Sigmoid colon (tissue), 6 donors: ENCODE measurements at regions not wholly inside any gene's neighbourhood (a gene's known extent, or its start where the extent isn't known, plus 50 kb on each side); places are given as distances from the start of the nearest gene placed in this dataset.

Source experiments
- DNase-seq: peaks from one replicate; pipeline ENCODE4 v3.0.0-alpha.2; 2019
- H3K27ac ChIP-seq, 4 donors: fragments of 200-600 bp; sonication (generic); one replicate each; pipeline ENCODE4 v1.5.1; 2016 to 2019; ENCODE audit warnings: mild to moderate bottlenecking in 1 of 4
- H3K27me3 ChIP-seq, 3 donors: fragments of 200-600 bp; sonication (generic); one replicate each; pipeline ENCODE4 v1.5.1; 2019; ENCODE audit warnings: mild to moderate bottlenecking in 1 of 3
- H3K36me3 ChIP-seq, 4 donors: fragments of 200-600 bp; sonication (generic); one replicate each; pipeline ENCODE4 v1.5.1; 2016 to 2019
- H3K4me1 ChIP-seq, 4 donors: fragments of 200-600 bp; sonication (generic); one replicate each; pipeline ENCODE4 v1.5.1; 2017 to 2019
- H3K4me3 ChIP-seq, 4 donors: fragments of 200-600 bp; sonication (generic); one replicate each; pipeline ENCODE4 v1.5.1; 2017 to 2019; ENCODE audit warnings: mild to moderate bottlenecking in 2 of 4, moderate library complexity in 1 of 4
- H3K9me3 ChIP-seq, 4 donors: fragments of 200-600 bp in 3 of 4; sonication (generic) in 3 of 4; one replicate each; pipeline versions ENCODE4 v1.5.1 to v1.6.1; 2013 to 2019
- CTCF ChIP-seq, 4 experiments: fragments of 450-650 bp in 3 of 4; fragments of 200-600 bp in 1 of 4; IDR thresholded peaks; one replicate each; pipeline ENCODE4 v1.5.1; 2016 to 2019; ENCODE audit warnings: antibody characterized with exemption in 4 of 4, mild to moderate bottlenecking in 3 of 4, moderate library complexity in 2 of 4
- EP300 ChIP-seq, 4 donors: sonication (generic); formaldehyde crosslinking; IDR thresholded peaks; one replicate each; pipeline ENCODE4 v1.6.1; 2017; ENCODE audit warnings: antibody characterized with exemption in 4 of 4
- POLR2A ChIP-seq, 2 donors: fragments of 450-650 bp; IDR thresholded peaks; one replicate each; pipeline ENCODE4 v1.6.1; 2016; ENCODE audit warnings: antibody characterized with exemption in 2 of 2, mild to moderate bottlenecking in 2 of 2, moderate library complexity in 2 of 2
- POLR2AphosphoS5 ChIP-seq, 4 donors: sonication (generic); formaldehyde crosslinking; IDR thresholded peaks; one replicate each; pipeline ENCODE4 v1.6.1; 2017; ENCODE audit warnings: antibody characterized with exemption in 4 of 4
- WGBS, 2 donors: extraction: QIAGEN DNeasy Blood & Tissue Kit; methylation state at CpG; one replicate each; pipeline ENCODE4 v1.1.7; 2013; 5-methylcytosine and 5-hydroxymethylcytosine counted together
- intact Hi-C: fragments of 100-400 bp; cut with DNase I; formaldehyde crosslinking; loops from one replicate; pipeline ENCODE4 v1.15.1; 2023
- donor health status: healthy with polysubstance abuse.
- donor health status: healthy.

GRCh38 chr4:180160195-180160983 is 2082.8 kb upstream of the TENM3 start:
- TF ChIP-seq POLR2A (IDR thresholded peaks at IDR 0.05), result no peak
- no peak for TF ChIP-seq EP300 (IDR thresholded peaks at IDR 0.05)
- no peak for TF ChIP-seq CTCF (IDR thresholded peaks at IDR 0.05)
- TF ChIP-seq POLR2AphosphoS5 (IDR thresholded peaks at IDR 0.05), result no peak
- DNase-seq, result no peak
- no peak overlapping the region for H3K4me3 ChIP-seq
- 79 to 80% methylated on average over 8 of the region's 8 CpGs for WGBS, 2 donors
- no peaks in the 10 kb centered on the region for H3K9me3 ChIP-seq
- no peaks in the 10 kb centered on the region for H3K27me3 ChIP-seq
- H3K4me1 ChIP-seq, result peaks cover 0 to 16% (median 6%) of the 10 kb centered on the region in 4 donors
- no peak overlapping the region for H3K27ac ChIP-seq
- intact Hi-C loops, result no loop called here
- no peaks in the 10 kb centered on the region for H3K36me3 ChIP-seq

GRCh38 chr4:180164799-180165198 is 2078.4 kb upstream of the TENM3 start:
- Histone ChIP-seq H3K9me3 (no peaks in the 10 kb centered on the region), H3K36me3 (no peaks in the 10 kb centered on the region), H3K4me3 (no peak overlapping the region), H3K4me1 (peaks cover 0 to 24% (median 9%) of the 10 kb centered on the region in 4 donors), H3K27ac (peak overlapping the region in 2 of 4 donors; percentile 38 to 55), H3K27me3 (no peaks in the 10 kb centered on the region)
- intact Hi-C loops, result no loop called here
- no peak for DNase-seq
- 63 to 66% methylated on average over 2 of the region's 2 CpGs for WGBS, 2 donors
- no peak for TF ChIP-seq EP300 (IDR thresholded peaks at IDR 0.05)
- TF ChIP-seq POLR2A (IDR thresholded peaks at IDR 0.05), result no peak
- TF ChIP-seq POLR2AphosphoS5 (IDR thresholded peaks at IDR 0.05), result peak in 3 of 4 donors; percentile 32 to 63 (median 40)
- no peak for TF ChIP-seq CTCF (IDR thresholded peaks at IDR 0.05)

- Histone ChIP-seq H3K9me3 (no peaks in the 10 kb centered on the region), H3K27me3 (no peaks in the 10 kb centered on the region), H3K4me1 (peaks cover 0 to 18% (median 8%) of the 10 kb centered on the region in 4 donors), H3K36me3 (no peaks in the 10 kb centered on the region), H3K27ac (no peak overlapping the region), H3K4me3 (no peak overlapping the region)
- intact Hi-C loops, result no loop called here
- no peak for DNase-seq
- no peak for TF ChIP-seq EP300 (IDR thresholded peaks at IDR 0.05)
- 59 to 68% methylated on average over 3 of the region's 3 CpGs for WGBS, 2 donors
These were observed 2073.8 kb upstream of the TENM3 start for GRCh38 chr4:180169394-180169793.

GRCh38 chr4:180169966-180170365 is 2073.2 kb upstream of the TENM3 start:
- WGBS, 2 donors, result 43 to 56% methylated on average over 1 of the region's 1 CpG
- Histone ChIP-seq H3K4me3 (no peak overlapping the region), H3K9me3 (no peaks in the 10 kb centered on the region), H3K4me1 (peaks cover 0 to 12% (median 6%) of the 10 kb centered on the region in 4 donors), H3K27me3 (no peaks in the 10 kb centered on the region), H3K27ac (no peak overlapping the region), H3K36me3 (no peaks in the 10 kb centered on the region)
- no peak for DNase-seq
- intact Hi-C loops, result no loop called here
- no peak for TF ChIP-seq POLR2AphosphoS5 (IDR thresholded peaks at IDR 0.05)
- TF ChIP-seq EP300 (IDR thresholded peaks at IDR 0.05), result no peak
- TF ChIP-seq POLR2A (IDR thresholded peaks at IDR 0.05), result no peak
- TF ChIP-seq CTCF (IDR thresholded peaks at IDR 0.05), result no peak

GRCh38 chr4:180179146-180179545 is 2064.1 kb upstream of the TENM3 start:
- intact Hi-C loops, result no loop called here
- H3K36me3 ChIP-seq, result no peaks in the 10 kb centered on the region
- no peaks in the 10 kb centered on the region for H3K27me3 ChIP-seq
- H3K27ac ChIP-seq, result no peak overlapping the region
- no peaks in the 10 kb centered on the region for H3K9me3 ChIP-seq
- H3K4me3 ChIP-seq, result no peak overlapping the region
- no peak for DNase-seq
- TF ChIP-seq POLR2AphosphoS5 (IDR thresholded peaks at IDR 0.05) (no peak), EP300 (IDR thresholded peaks at IDR 0.05) (no peak), POLR2A (IDR thresholded peaks at IDR 0.05) (no peak), CTCF (IDR thresholded peaks at IDR 0.05) (no peak)
- no peaks in the 10 kb centered on the region for H3K4me1 ChIP-seq
- WGBS, 2 donors, result 47 to 69% methylated on average over 1 of the region's 1 CpG
